Caki2 (cell line): ENCODE measurements at regions not wholly inside any gene's neighbourhood (a gene's known extent, or its start where the extent isn't known, plus 50 kb on each side); places are given as distances from the start of the nearest gene placed in this dataset.

ENCODE experiments used
- DNase-seq: peaks from one replicate; pipeline ENCODE4 v3.0.0-alpha.2; 2015; ENCODE audit warnings: low read depth
- in situ Hi-C: cut with HindIII; loops from 2 replicates; pipeline ENCODE4 v1.10.0; 2016; ENCODE audit warnings: low sequenced_read_pairs, low pct_unique_long_range_greater_than_20kb, mixed read lengths

DNA sequence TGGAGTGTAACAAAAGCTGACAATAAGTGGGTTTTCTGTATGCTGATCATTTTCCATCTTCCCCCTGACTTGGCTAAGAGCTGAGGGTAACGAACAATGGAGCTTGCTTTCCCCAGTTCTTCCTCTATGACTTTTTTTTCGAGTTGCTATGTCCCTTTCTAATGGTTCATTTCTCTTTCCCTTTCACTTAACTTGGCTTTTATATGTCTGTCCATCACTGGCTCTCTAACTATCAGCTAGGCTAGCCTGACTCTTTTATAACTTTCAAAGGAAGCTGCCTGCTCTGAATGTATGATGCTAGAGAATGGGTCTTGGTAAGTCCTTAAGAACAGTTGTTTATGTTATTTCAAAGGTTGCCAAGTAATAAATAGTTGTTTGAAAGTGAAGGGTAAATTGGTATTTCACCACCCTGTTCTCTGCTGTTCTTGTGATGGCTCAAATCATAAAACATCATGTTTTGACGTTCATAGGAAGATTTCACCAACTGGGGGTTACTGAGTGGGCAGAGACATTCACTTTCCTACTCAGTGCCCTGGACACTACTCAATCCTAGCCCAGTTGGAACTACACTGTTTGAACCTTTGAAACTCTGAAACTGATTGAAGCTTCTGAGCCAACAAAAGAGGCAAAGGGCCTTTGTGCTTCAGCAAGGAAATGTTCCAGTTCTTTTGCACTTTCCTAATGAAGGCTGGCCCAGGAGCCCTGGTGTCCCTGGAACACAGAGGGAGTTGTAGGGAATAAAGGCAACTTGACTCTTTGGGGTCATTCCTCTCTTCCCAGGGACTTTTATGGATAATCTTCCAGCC, 85.4 kb upstream of the PHYHIPL start:
- in situ Hi-C loops: no loop called here
- DNase-seq: no peak

DNA sequence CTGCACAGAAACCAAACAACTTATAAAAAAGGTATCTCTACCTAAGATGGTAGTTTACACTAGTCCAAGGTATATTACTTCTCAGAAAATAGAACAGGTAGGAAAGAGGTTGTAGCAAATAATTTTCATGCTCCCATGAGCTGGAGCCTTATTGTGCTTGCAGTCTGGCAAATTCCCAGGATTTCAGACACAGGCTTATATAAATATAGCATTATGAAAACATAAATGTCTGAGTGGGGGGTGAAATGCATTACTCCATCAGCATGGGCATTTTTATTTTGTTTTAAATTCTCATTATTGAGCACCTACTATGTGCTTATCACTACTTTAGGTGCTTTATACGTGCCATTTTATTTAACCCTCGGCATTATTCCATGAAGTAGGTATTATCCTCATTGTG, 83.0 kb upstream of the PHYHIPL start:
- in situ Hi-C loops: no loop called here
- DNase-seq: no peak

DNA sequence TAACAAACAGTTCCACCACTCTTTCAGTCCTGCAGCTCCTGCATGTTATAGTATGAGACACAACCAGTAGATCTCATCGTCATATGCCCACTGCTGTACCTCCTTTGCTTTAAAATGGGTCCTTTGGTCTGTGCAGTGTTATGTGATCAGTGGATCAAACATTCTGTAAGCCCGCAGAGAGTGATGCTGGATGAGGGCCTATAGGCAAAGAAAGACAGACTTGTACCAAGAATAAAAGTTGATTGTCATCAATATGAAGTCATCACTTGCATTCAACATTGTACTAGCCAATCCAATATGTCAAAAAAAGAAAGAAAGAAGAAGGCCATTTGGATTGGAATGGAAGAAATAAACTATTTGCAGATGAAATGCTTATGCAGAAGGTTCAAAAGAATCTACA, 79.8 kb upstream of the PHYHIPL start:
- no peak for DNase-seq
- in situ Hi-C loops: no loop called here

DNA sequence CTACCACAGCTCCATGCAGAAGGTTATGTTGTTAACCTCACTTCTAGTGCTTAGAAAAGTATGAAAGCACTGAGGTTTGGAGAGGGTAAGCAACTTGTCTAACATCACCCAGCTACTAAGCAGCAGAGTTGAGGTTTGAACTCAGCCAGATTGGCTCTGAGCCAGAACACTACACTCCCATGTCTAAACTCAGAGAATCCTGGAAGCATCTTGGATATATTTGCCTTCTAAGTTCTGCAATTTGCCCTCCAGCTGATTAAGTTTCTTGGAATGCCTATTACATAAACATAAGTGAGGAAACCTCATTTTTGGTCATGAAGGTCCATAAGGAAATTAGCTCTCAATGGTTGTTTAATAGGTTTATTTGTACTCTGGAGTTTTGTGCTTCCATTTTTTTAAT, 78.1 kb upstream of the PHYHIPL start:
- in situ Hi-C loops: no loop called here
- no peak for DNase-seq

DNA sequence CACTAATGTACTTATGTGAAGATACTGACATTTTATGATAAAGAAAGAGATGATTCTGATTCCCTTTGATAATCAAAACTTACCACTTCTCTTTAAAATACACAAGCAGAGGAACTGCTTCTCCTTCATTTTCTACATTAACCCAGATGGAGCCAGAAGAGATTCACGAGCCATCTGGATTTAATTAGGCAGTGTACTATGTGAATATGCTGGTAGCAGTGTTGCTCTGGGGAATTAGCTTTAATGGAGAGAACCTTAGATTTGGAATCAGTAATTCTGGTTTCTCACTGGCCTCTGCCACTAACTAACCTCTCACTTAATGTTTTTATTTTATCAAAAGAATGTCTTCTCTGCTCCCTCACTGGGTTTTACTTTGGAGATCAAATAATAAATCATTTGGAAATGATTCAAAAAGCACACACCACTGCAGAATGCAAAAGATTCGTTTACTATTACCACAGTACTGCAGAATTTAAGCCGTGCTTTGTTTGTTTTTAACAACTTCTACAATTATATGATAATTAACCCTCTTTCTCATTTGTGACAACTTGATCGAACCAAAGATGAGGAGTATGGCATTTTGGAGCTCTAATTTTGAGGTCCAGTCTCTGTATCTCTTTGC, 77.5 kb upstream of the PHYHIPL start:
- DNase-seq: no peak
- in situ Hi-C loops: no loop called here

DNA sequence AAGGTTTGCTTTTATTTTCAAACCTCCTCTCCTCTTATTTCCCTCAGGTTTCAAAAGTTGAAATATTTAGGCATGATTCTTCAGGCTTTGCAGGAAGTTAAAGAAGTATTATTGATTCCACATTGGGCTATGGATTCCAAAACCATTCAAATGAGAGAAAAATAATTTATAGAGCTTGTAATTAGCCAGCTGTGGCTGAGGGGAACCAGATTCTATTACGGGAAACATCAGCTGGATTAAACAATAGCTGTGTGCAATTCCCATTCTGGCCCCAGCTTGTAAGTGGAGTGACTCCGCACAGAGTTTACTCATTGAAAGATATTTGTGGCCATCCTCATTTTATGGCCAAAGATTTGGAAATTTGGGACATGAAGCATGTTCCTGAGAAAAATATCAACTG, 77.0 kb upstream of the PHYHIPL start:
- DNase-seq: no peak
- in situ Hi-C loops: no loop called here

DNA sequence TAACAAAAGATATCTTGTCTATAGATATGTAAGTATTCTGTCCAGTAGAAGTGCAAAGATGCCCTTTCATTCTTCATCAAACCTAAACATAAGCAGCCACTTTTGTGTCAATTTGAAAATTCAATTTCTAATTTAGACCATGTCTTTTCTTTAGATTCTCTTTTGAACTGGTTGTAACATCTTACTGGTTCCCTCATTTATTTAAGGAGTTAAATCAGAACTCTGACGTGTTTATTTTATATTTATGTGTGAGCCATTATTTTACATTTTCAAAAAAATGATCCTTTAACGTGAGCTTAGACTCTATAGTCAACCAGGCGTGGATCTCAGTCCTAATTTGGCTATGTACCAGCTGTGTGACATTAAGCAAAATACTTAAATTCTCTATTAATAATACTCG, 74.0 kb upstream of the PHYHIPL start:
- in situ Hi-C loops: no loop called here
- DNase-seq: no peak

DNA sequence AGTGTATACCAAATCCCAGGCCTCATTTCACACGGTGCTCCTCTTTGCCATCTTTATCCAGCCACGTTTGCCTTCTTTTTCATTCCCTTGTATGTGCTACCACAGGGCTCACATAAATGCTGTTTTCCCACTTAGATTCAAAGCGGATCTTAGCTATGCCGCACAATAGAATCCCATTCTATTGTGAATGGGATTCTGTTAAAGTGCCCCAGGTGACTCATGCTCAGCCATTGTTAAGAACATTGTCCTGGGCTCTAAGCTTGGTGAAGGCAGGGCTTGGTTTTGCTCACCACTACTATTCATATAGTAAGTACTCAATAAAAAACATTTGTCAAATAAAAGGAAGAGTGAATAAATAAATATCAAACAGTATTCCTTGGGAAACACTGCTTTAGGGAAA, 72.3 kb upstream of the PHYHIPL start:
- in situ Hi-C loops: no loop called here
- DNase-seq: no peak

DNA sequence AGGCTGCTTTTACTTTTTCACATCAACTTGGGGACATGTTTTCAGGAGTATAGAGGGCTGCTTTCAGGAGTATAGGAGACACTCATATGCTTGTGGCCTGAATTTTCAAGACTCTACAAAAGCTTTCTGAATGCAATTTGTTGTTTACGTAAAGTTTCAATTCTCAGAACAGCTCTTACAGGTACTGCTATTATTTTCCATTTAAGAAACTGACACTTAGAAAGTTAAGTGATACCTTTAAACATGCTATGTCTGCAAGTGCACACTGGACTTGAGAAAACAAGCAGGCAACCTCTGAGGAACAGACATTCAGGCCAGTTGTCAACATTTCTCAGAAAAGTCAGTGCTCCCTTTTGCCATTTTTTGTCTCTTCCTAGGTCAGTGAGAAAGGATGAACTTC, 70.0 kb upstream of the PHYHIPL start:
- DNase-seq: no peak
- in situ Hi-C loops: no loop called here

DNA sequence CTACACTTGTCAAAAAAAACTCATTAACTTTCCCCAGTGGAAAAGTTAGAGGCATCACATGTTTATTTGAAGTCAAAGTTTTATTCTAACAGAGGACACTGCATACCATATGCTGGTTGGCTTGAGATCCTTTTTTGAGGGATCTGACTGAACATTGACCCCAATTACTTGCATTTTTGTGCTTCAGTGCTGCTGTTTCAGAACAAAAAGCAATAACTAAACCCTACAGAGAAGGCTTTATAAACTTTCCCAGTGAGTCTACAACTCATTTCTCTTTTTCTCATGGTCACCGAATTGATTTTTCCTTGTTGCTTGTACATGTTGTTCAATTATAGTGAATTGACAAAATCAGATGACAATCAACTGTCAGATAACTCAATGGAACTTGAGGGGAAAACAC, 69.3 kb upstream of the PHYHIPL start:
- in situ Hi-C loops: no loop called here
- DNase-seq: peak; percentile 13

DNA sequence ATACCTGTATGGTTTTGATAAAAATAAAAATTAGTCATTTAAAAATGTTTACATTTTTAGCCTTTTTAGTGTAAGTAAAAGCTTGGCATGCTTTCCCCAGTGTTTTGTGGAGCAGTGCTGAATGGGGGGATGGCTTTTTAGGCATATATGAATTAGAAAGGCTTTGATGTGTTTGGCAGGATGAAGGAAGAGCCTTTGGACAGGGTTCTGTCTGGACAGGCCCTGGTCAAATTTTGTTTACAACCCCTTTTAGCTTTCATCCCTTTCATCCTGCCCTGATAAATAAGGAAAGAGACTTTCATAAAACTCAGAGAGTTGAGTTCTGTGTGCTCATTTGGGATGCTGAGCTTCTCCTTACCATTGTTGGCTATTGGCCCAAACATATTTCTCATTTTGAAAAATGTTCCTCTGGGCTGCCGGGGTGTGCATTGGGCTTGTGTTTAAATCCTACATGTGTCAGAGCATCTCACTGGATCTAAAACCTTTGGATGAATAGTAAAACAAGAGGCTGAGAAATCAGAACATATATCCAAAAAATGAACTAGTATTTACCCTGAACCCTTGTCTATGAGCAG, 68.1 kb upstream of the PHYHIPL start:
- in situ Hi-C loops: no loop called here
- DNase-seq: no peak

DNA sequence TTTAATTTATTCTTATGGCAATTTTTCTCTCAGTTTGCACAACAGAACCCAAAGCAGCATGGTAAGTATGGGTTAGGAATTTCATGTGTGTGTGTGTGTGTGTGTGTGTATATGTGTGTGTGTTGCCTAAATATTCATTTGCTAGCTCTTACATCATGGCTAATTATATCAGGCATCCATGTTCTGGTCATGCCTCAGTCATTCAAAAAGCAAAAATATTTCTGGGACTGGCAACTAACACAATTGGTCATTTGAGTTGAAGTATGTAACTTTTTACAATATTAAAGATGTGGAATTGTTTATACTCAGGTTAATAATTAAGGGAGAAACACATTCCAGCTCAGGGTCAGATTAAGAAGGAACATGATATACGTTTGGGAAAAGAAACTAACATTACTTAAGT, 67.6 kb upstream of the PHYHIPL start:
- in situ Hi-C loops: no loop called here
- DNase-seq: peak; percentile 62

DNA sequence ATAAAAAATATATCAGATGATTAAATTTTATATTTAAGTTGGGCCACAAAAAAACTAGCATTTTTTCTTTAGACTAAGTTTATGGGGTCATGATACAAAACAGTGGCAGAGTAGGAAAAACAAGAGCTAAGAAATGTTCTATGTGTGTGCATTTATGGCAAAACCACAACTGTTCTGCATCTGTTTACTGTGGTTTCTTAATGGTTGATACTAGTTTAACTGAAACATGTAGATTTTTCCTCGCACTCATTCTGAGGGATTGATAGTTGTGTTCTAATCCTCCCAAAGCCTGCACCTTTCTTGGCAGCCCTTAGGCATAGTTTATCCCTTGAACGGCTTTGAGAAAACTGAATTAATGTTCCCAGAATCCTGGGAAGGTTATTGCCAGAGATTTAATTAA, 66.6 kb upstream of the PHYHIPL start:
- in situ Hi-C loops: no loop called here
- no peak for DNase-seq

DNA sequence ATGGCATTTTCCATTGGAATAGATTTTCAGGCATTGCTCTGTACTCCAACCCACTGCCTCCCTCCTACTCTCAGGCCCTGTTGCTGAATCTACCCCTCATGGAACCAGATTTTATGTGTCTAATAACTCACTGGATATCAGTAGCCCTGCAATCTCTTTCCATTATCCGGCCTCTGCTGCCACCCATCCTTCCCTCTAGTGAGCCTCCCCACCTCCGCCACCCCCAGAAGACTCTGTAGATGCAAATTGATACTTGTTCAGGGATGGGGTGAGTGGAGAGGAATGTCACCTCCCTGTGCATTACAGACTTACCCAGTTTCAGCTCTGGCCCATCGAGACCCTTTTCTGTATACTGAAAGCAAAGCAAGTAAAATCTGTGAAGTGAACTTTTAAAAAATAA, 52.3 kb upstream of the PHYHIPL start:
- no peak for DNase-seq
- in situ Hi-C loops: no loop called here

DNA sequence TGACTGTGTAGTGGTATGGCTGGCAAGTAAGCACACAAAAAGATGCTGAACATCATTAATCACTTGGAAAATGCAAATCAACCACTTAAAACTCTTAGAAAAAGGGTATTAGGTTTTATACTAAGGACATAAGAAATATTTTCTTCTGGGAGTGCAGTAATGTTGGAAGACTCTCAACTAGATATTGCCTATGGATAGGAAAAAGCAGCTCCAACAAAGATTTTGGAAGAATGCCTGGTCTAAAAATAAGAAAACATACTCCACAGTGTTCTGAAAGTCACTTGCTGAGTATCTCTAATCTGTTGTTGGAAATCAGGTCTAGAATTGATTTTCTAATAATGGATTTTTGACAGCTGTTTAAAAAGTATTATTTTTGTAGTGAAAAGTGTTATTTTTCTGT, 50.8 kb upstream of the PHYHIPL start:
- in situ Hi-C loops: no loop called here
- DNase-seq: no peak

DNA sequence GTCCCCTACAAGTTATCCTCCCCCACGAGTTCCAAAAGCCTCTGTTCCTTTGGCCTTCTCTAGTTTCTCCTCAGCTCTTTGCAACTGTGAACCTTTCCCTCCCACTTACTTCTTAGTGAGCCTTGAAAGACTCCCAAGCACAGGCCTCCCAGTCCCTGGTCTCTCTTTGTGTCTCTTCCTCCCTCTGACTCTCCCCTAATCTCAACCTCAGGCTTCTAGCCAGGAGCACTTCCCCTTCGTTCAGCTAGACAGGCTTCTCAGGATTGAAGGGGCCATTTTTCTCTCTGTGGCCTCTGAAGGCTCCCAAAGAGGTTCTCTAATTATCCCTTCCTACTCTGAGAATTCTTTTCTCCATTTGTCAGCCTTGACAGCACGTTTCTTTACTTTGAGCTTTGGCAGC, 50.2 kb upstream of the PHYHIPL start:
- in situ Hi-C loops: no loop called here
- DNase-seq: no peak
